LHCN-M2 (cell line): ENCODE measurements at regions not wholly inside any gene's neighbourhood (a gene's known extent, or its start where the extent isn't known, plus 50 kb on each side); places are given as distances from the start of the nearest gene placed in this dataset.

ENCODE experiments used
- DNase-seq: peaks from one replicate; pipeline ENCODE4 v3.0.0-alpha.2; 2012; ENCODE audit warnings: low read depth

DNA sequence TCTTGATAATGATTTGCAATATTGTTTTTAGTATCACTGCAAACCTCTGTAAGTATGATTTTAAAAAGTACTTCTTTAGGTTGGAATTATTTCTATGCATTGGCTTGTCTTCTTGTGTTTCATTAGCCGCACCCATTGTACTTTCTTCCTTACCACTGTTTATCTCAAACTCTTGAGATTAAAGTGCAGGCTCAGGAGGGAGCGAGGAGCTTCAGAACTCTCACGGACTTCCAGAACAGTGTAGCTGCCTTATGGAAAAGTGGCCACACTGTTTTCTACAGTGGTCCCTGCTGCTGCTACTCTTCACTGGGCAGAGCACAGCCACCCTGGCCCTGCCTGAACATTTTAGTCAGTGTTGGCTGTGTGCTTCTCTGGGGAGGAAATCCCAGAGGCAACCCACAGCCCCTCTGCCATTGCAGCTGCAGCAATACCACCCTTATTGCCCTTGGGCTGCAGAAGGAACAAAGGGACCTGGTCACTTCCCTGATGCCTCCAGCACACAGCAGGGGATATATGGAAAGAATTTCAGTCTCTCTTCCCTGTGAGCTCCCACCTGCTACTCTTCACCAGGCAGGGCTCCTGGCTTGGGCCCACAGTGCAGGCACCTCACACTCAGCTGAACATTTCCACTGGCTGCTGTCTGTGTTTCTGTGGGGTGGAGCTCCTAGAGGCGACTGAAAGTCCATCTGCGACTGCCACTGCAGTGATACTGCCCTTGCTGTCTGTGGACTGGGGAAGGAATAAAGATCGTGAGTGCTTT is 91.7 kb upstream of the MAP3K4 start:
- DNase-seq = no peak

- DNase-seq = no peak
Measured at GRCh38 chr6:160911949-160912348, 79.6 kb upstream of the MAP3K4 start.

GRCh38 chr6:160912411-160912810 is 79.2 kb upstream of the MAP3K4 start:
- no peak for DNase-seq

DNA sequence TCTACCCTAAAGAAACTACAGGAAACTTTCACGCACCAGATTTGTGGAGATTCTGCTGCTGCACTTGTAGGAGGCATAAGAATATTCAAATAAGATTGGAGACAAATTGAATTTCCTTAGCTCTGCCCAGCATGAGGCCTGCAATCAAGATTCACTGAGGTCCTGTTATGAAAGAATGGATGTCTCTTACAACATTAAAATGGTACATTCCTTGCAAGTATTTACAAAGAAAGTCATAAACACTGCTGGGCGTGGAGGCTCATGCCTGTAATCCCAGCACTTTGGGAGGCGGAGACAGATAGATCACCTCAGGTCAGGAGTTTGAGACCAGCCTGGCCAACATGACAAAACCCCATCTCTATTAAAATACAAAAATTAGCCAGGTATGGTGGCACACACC is 74.0 kb upstream of the MAP3K4 start:
- DNase-seq = no peak

GRCh38 chr6:160919723-160920440 is 71.7 kb upstream of the MAP3K4 start:
- peak; percentile 71 for DNase-seq

DNA sequence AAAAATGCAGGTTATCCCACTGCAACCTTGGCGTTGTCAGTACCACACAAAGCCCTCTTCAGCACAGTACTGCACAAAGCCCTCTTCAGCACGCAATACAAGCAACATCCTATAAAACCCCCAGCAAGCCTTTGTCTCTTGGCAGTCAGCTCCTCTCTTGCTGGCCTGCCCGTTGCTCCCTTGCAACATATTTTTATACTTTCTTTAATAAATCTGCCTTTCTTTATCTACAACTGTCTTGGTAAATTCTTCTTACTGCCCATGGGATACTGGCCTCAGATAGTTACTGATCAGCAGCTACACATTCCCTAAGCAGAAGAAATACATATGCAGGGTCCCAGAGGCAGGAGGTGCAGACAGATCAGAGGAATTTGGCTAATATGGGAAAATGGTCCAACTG is 70.5 kb upstream of the MAP3K4 start:
- no peak for DNase-seq

DNA sequence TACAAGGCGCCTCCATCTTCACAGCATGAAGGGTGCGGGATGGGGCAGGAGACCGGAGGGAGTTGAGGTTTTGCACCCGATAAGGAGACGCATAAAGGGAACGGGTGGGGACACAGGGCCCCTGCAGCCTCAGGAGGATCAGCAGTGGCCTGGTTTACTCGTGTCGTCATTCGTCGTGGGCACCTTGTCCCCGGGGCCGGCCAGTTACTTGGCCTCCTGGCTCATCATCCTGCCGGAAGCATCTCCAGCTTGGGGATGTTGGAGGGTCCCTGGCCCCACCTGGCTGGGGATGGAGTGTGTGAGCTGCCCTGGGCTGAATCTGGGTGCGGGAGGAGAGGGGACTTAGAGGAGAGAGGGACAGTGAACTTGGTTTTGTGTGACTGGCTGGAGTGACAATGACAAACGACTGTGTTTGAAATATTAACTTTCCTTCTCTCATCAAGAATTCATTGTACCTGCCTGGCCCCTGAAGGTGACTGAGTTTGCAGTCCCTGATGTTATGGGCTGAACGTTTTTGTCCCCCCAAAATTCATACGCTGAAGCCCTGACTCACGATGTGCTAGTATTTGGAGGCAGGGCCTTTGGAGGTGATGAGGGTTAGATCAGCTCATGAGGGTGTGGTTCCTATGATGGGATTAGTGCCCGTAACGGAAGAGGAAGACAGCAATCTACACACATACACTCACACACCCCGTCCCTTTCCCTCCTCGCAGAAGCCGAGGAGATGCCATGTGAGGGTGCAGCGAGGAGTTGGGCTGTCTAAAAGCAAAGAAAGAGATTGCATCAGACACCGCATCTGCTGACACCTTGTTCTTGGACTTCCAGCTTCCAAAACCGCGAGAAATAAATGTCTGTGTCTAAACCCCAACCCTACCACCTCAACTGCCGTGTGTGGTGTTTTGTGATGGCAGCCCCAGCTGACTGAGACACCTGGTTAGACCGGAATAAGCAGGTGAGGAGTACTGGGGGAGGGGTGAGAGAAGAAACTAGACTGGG is 65.0 kb upstream of the MAP3K4 start:
- no peak for DNase-seq

DNA sequence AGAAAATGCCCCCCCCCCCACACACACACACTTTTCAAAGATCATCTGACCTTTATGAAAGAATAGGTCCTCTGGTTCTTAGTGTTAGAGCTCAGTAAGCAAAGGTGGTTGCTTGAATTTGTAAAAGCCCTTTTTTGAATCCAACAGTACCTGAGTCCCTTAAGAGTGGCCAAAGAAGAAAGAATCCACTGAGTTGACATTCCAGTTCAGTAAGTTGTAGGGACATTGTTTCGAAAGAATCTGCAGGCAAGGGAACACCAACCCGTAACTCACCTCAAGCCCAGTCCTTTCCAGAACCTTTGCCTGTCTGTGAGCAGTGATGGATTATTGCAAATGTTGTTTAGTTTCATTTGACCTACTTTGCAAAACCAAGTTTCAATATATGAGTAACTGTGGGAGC is 64.2 kb upstream of the MAP3K4 start:
- no peak for DNase-seq

- no peak for DNase-seq
Measured at GRCh38 chr6:160929361-160929760, 62.2 kb upstream of the MAP3K4 start.

DNA sequence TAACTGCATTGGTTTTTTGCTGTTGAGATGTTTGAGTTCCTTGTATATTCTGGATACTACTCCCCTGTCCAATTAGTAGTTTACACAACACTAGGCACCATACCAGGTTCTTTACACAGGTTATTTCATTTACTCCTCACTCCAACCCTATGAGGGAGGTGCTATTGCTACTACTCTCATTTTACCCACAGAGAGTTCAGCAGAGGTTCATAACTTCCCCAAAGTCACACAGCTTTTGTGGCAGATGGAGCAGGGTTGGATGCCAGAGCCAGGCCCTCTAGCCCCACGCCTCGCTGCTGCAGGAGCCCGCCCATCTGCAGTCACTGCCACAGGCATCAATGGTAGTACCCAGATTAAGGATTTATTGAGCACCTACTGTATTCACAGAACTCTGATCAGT is 61.7 kb upstream of the MAP3K4 start:
- no peak for DNase-seq

- peak; percentile 67 for DNase-seq
Measured at GRCh38 chr6:160930547-160931377, 60.8 kb upstream of the MAP3K4 start.

- DNase-seq = no peak
Measured at GRCh38 chr6:160931378-160932310, 59.9 kb upstream of the MAP3K4 start.

DNA sequence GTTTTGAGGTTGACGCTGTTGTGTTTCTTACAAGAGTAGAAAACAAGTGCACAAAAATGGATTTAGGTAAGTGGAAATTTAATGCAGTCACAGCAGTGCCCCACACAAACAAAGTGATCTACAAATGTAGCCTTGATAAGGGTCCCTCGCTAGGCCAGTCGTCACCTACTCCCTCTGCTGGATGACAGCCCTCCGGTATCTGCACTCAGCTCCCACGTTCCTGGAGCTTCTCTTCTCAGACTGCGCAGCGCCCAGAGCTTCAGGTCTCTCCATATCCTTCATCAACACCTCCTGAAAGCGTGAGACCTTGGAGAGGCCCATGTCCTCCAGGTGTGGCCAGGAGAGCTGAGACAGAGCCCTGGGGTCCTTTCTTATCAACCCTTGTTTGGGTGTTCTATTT is 58.3 kb upstream of the MAP3K4 start:
- no peak for DNase-seq

- no peak for DNase-seq
Measured at GRCh38 chr6:160934157-160934556, 57.4 kb upstream of the MAP3K4 start.

- DNase-seq = no peak
Measured at GRCh38 chr6:160940197-160940596, 51.4 kb upstream of the MAP3K4 start.
